22Rv1 (cell line): ENCODE measurements at regions not wholly inside any gene's neighbourhood (a gene's known extent, or its start where the extent isn't known, plus 50 kb on each side); places are given as distances from the start of the nearest gene placed in this dataset.

ENCODE experiments used
- H3K27ac ChIP-seq: fragments of 450-650 bp; 2 replicates; pipeline ENCODE4 v1.5.1; 2017
- ZFX ChIP-seq: fragments of 450-650 bp; IDR thresholded peaks from 2 replicates; pipeline ENCODE4 v1.6.1; 2017; ENCODE audit warnings: antibody characterized with exemption, borderline replicate concordance
- TF ChIP-seq, protein P1 (sequence below): fragments of 450-650 bp; IDR thresholded peaks from 2 replicates; pipeline ENCODE4 v1.5.1; 2017; ENCODE audit warnings: mild to moderate bottlenecking

DNA sequence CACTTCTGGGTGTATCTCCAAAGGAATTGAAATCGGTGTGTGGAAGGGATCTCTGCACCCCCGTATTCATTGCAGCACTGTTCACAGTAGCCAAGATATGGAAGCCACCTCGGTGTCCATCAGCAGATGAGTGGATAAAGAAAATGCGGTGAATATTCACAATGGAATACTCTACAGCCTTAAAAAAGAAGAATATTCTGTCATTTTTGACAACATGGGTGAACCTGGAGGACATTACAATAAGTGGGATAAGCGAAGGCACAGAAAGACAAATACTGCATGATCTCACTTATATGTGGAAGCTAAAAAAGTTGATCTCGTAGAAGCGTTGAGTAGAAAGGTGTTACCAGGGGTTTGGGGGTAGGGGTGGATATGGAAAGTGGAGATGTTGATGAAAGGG lies 111.9 kb downstream of the BEGAIN start:
- TF ChIP-seq, protein P1, sequence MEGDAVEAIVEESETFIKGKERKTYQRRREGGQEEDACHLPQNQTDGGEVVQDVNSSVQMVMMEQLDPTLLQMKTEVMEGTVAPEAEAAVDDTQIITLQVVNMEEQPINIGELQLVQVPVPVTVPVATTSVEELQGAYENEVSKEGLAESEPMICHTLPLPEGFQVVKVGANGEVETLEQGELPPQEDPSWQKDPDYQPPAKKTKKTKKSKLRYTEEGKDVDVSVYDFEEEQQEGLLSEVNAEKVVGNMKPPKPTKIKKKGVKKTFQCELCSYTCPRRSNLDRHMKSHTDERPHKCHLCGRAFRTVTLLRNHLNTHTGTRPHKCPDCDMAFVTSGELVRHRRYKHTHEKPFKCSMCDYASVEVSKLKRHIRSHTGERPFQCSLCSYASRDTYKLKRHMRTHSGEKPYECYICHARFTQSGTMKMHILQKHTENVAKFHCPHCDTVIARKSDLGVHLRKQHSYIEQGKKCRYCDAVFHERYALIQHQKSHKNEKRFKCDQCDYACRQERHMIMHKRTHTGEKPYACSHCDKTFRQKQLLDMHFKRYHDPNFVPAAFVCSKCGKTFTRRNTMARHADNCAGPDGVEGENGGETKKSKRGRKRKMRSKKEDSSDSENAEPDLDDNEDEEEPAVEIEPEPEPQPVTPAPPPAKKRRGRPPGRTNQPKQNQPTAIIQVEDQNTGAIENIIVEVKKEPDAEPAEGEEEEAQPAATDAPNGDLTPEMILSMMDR = no peak
- no peak for TF ChIP-seq ZFX
- no peak overlapping the region for H3K27ac ChIP-seq

DNA sequence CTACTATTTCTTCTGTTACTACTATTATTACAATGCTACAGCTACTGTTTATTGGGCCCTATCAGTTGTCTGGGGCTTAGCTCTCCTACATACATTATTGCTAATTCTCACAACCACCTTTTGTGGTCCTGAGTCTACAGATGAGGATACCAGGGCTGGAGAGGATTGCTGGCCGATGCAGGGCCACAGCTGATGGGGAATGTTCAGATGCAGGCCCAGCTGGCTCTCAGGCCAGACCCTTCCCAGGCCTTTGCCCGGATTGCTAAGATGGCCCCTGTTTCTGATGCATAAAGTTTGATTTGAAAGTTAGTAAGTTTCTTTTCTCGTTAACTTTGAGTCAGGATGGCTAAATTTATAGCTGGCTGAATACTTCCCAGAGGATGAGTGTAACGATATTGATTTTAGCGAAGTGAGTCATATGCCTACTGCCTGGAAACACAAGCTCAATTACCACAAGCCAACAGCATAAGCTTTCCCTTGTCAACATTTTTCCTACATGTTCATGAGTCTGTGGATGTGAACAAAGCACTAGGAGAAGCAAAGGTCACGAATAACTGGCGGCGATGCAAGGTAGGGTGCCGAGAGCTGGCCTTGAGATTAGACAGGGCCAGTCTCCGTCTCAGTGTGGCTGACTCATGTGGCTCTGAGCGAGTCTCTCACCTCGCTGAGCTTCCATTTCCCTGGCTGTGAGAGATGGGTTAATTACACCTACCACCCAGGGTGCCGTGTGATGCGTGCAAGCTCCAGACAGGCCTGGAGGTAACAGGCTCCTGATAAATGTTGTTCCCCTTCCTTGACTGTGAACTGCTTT lies 111.0 kb downstream of the BEGAIN start:
- no peak overlapping the region for H3K27ac ChIP-seq
- TF ChIP-seq, protein P1 = no peak
- TF ChIP-seq ZFX = no peak

DNA sequence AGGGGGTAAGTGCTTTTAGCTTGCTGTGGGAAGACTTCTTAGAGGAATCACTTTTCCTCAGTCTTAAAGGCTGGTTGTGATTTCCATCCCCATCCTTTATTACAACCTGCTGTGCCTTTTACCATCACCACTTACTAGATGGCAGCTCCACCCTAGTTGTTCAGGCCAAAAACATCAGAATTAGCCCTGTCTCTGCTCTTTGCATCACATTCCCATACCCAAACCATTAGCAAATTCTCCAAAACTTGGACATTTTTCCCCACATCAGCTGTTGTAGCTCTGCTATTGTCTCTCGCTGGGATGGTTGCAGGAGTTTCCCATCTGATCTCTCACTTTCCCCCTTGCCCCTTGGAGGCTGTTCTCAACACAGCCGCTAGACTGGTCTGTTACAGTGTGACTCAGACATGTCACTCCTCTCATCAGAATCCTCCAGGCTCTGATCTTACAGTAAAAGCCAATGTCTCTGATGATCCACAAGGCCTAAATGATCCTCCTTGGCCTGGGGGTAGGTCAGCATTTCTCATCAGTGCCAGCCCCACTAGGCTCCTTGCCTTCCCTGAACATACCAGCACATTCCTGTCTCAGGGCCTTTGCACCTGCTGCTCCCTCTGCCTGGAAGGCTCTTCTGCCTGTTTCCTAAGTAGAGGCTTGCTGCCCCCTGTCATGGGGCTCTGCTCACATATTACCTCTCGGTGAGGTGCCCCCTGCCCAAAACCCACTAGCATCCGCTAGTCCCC lies 102.5 kb downstream of the BEGAIN start:
- TF ChIP-seq, protein P1 = no peak
- no peak for TF ChIP-seq ZFX

DNA sequence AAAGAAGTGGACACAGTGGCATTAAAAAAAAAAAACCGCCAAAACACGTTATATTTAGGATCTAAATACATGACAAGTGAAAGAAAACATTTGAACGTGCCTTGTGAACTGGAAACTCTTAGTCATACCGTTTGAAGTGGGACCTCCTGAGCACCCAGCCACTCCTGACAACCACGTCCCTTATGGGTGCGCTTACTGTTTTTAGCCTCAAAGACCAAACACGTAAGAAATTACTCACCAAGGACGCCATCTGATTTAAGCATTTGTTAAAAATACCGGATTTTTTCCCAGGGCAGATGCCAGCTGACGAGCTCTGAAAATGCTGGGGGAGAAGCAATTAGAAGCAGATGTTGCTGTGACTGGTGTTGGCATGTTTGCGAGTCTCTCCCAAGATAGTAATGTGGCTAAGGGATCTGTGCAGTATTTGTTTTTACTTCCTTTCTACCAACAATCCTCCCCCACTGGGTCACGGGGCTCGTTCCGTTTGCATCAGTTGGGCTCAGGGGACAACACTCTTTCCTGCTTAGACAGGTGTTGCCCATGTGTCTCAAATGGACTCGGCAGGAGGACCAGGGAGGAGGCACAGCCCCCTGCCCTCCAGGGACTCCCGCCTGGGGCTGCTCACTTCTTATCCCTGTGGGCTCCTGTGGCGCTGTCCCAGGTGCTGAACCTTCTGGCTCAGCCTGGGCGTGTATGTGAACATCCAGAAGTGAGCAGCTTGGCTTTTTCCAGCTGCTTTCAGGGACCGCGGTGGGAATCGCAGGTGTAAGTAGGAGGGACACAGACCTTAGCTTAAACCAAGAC lies 101.0 kb downstream of the BEGAIN start:
- TF ChIP-seq, protein P1 = no peak
- no peak for TF ChIP-seq ZFX
- H3K27ac ChIP-seq = no peak overlapping the region

More for the DNA sequence above, 102.5 kb downstream of the BEGAIN start:
- H3K27ac ChIP-seq = no peak overlapping the region
